CD4-positive, alpha-beta T cell (primary cell): ENCODE measurements at regions not wholly inside any gene's neighbourhood (a gene's known extent, or its start where the extent isn't known, plus 50 kb on each side); places are given as distances from the start of the nearest gene placed in this dataset.

Experiments used
- ATAC-seq: fragments of 200-7000 bp; cut with Tn5 transposase; one replicate; pipeline ENCODE4 v1.10.0; 2022; ENCODE audit warnings: mild to moderate bottlenecking; ENCODE audit not compliant: poor library complexity
- CTCF ChIA-PET: fragments of 350-600 bp; sonication (Branson Sonifier 250); formaldehyde crosslinking; loops from one replicate; lab custom pipeline; 2021; ENCODE audit warnings: antibody characterized with exemption, inconsistent platforms; lab: Charles Lee
- POLR2A ChIA-PET: fragments of 350-600 bp; sonication (Branson Sonifier 250); formaldehyde crosslinking; loops from one replicate; lab custom pipeline; 2021; ENCODE audit warnings: antibody characterized with exemption, inconsistent platforms; lab: Charles Lee
- DNase-seq, 14 experiments: peaks; one replicate each; pipeline ENCODE4 v3.0.0-alpha.2; 2013 to 2020; ENCODE audit warnings: mixed read lengths in 2 of 14
- H3K27ac ChIP-seq, 2 donors: one replicate each; pipeline versions ENCODE4 v1.5.1 to v1.7.0; 2013; ENCODE audit warnings: low read length in 2 of 2, low read depth in 1 of 2, mild to moderate bottlenecking in 1 of 2
- H3K27me3 ChIP-seq, 2 experiments: 1 replicate in 1 of 2; 2 replicates in 1 of 2; pipeline versions ENCODE4 v1.6.1 to v1.7.0; 2013; ENCODE audit warnings: low read length in 2 of 2, control low read depth in 1 of 2, mild to moderate bottlenecking in 1 of 2, moderate library complexity in 1 of 2; ENCODE audit not compliant: insufficient read depth in 2 of 2, control insufficient read depth in 1 of 2
- H3K36me3 ChIP-seq: one replicate; pipeline ENCODE4 v1.6.1; 2013; ENCODE audit warnings: low read length, control low read depth; ENCODE audit not compliant: insufficient read depth
- H3K4me1 ChIP-seq: one replicate; pipeline ENCODE4 v1.6.1; 2013; ENCODE audit warnings: low read length, control low read depth; ENCODE audit not compliant: insufficient read depth
- H3K4me3 ChIP-seq: one replicate; pipeline ENCODE4 v1.5.1; 2013; ENCODE audit warnings: mild to moderate bottlenecking, low read length, moderate library complexity
- H3K9me3 ChIP-seq, 2 experiments: 1 replicate in 1 of 2; 2 replicates in 1 of 2; pipeline versions ENCODE4 v1.6.1 to v1.7.0; 2013; ENCODE audit warnings: low read length in 2 of 2, mild to moderate bottlenecking in 2 of 2, control low read depth in 1 of 2, moderate library complexity in 1 of 2; ENCODE audit not compliant: control insufficient read depth in 1 of 2, insufficient read depth in 1 of 2
- H3K27ac Mint-ChIP-seq: one replicate; pipeline ENCODE4 v1.8.0; 2020; ENCODE audit warnings: mixed read lengths
- H3K27me3 Mint-ChIP-seq: one replicate; pipeline ENCODE4 v1.8.0; 2021; ENCODE audit warnings: mixed read lengths
- H3K36me3 Mint-ChIP-seq: one replicate; pipeline ENCODE4 v1.8.0; 2021; ENCODE audit warnings: low read depth, mixed read lengths
- H3K4me1 Mint-ChIP-seq: one replicate; pipeline ENCODE4 v1.8.0; 2021; ENCODE audit warnings: low read depth, mixed read lengths
- H3K4me3 Mint-ChIP-seq: one replicate; pipeline ENCODE4 v1.8.0; 2020; ENCODE audit warnings: mild to moderate bottlenecking, mixed read lengths
- H3K9me3 Mint-ChIP-seq: one replicate; pipeline ENCODE4 v1.8.0; 2020; ENCODE audit warnings: mixed read lengths
- CTCF ChIP-seq: fragments of 200-600 bp; IDR thresholded peaks from one replicate; pipeline ENCODE4 v1.8.0; 2022; ENCODE audit warnings: antibody characterized with exemption, mild to moderate bottlenecking
- intact Hi-C, 2 experiments: fragments of 100-400 bp; cut with DNase I in 1 of 2; cut with micrococcal nuclease in 1 of 2; formaldehyde crosslinking; loops; one replicate each; pipeline versions ENCODE4 v1.15.1 to v1.9.0; 2023 to 2025; cut with DNase I, micrococcal nuclease

GRCh38 chr10:125291836-125292235, 131.5 kb upstream of the CTBP2 start:
- no peaks in the 10 kb centered on the region for H3K4me1 Mint-ChIP-seq
- intact Hi-C loops: no loop called here
- H3K27ac ChIP-seq: no peak overlapping the region
- H3K9me3 ChIP-seq: peaks cover 0 to 5% of the 10 kb centered on the region in 2 experiments
- DNase-seq (no peak), ATAC-seq (no peak)
- H3K4me3 Mint-ChIP-seq: no peak overlapping the region
- H3K27ac Mint-ChIP-seq: no peak overlapping the region
- TF ChIP-seq CTCF: no peak
- no peaks in the 10 kb centered on the region for H3K4me1 ChIP-seq
- no peaks in the 10 kb centered on the region for H3K36me3 Mint-ChIP-seq
- H3K27me3 ChIP-seq: no peaks in the 10 kb centered on the region
- peaks cover 5% of the 10 kb centered on the region for H3K9me3 Mint-ChIP-seq
- no peak overlapping the region for H3K4me3 ChIP-seq
- CTCF ChIA-PET: no interaction called here
- peaks cover 6% of the 10 kb centered on the region for H3K27me3 Mint-ChIP-seq
- POLR2A ChIA-PET: no interaction called here
- H3K36me3 ChIP-seq: no peaks in the 10 kb centered on the region

GRCh38 chr10:125289461-125289860, 129.1 kb upstream of the CTBP2 start:
- ATAC-seq (no peak), DNase-seq (no peak)
- H3K4me3 Mint-ChIP-seq: no peak overlapping the region
- H3K27me3 ChIP-seq: no peaks in the 10 kb centered on the region
- ChIA-PET CTCF (no interaction called here), POLR2A (no interaction called here)
- no peaks in the 10 kb centered on the region for H3K4me1 ChIP-seq
- no peaks in the 10 kb centered on the region for H3K9me3 ChIP-seq
- no peak overlapping the region for H3K4me3 ChIP-seq
- TF ChIP-seq CTCF: no peak
- intact Hi-C loops: no loop called here
- no peaks in the 10 kb centered on the region for H3K4me1 Mint-ChIP-seq
- no peaks in the 10 kb centered on the region for H3K36me3 Mint-ChIP-seq
- H3K27ac Mint-ChIP-seq: no peak overlapping the region
- H3K27ac ChIP-seq: no peak overlapping the region
- peaks cover 5% of the 10 kb centered on the region for H3K9me3 Mint-ChIP-seq
- H3K36me3 ChIP-seq: no peaks in the 10 kb centered on the region
- H3K27me3 Mint-ChIP-seq: peaks cover 14% of the 10 kb centered on the region

GRCh38 chr10:125284875-125285597, 124.7 kb upstream of the CTBP2 start:
- Histone ChIP-seq H3K27me3 (no peaks in the 10 kb centered on the region), H3K36me3 (no peaks in the 10 kb centered on the region), H3K27ac (no peak overlapping the region), H3K4me1 (no peaks in the 10 kb centered on the region), H3K4me3 (no peak overlapping the region), H3K9me3 (no peaks in the 10 kb centered on the region)
- peaks cover 5% of the 10 kb centered on the region for H3K9me3 Mint-ChIP-seq
- ChIA-PET CTCF (no interaction called here), POLR2A (no interaction called here)
- no peak overlapping the region for H3K4me3 Mint-ChIP-seq
- DNase-seq (no peak), ATAC-seq (no peak)
- no peaks in the 10 kb centered on the region for H3K4me1 Mint-ChIP-seq
- no peak overlapping the region for H3K27ac Mint-ChIP-seq
- intact Hi-C loops: no loop called here
- H3K27me3 Mint-ChIP-seq: peaks cover 30% of the 10 kb centered on the region
- H3K36me3 Mint-ChIP-seq: no peaks in the 10 kb centered on the region
- TF ChIP-seq CTCF: no peak
